HG02884 (cell line): ENCODE measurements at regions not wholly inside any gene's neighbourhood (a gene's known extent, or its start where the extent isn't known, plus 50 kb on each side); places are given as distances from the start of the nearest gene placed in this dataset.

Experiments
- ATAC-seq: cut with Tn5 transposase; IDR thresholded peaks from one replicate; pipeline ENCODE4 v1.9.1; 2021; ENCODE audit warnings: mild to moderate bottlenecking, moderate library complexity; ENCODE audit not compliant: unreplicated experiment

- ATAC-seq, result no peak
Observed at GRCh38 chr9:95627802-95628201, 111.0 kb upstream of the PTCH1 start.

DNA sequence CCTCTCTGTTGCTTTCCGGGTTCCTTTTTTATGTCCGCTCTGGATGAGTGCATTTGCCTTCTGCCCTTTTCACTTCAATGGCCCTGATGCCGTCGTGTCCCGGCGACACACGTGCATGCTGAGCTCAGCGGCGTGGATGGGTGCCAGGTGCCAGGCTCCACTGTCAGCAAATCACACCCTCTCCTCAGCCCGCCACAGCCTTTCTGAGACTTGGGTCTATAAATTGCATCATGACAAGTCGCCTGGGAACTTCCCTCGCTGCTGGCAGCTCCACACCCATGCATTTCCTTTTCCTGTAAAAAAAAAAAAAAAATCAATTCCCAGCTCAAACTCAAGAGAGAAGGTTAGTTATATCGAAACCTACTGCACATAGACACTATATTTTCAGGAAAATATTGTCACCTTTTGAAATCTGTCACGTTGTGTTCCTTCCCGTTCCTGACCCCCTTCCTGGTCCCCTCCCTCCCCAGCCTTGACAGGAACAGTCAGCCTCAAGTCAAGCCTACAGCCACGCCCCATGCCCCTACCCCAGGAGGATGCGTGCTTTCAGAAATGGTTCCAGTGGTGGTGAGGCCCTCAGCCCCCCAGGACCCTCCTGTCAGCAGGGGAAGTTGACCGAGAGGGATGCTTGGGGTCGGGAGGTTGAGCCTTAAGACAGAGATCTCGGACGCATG, 110.3 kb upstream of the PTCH1 start:
- no peak for ATAC-seq

DNA sequence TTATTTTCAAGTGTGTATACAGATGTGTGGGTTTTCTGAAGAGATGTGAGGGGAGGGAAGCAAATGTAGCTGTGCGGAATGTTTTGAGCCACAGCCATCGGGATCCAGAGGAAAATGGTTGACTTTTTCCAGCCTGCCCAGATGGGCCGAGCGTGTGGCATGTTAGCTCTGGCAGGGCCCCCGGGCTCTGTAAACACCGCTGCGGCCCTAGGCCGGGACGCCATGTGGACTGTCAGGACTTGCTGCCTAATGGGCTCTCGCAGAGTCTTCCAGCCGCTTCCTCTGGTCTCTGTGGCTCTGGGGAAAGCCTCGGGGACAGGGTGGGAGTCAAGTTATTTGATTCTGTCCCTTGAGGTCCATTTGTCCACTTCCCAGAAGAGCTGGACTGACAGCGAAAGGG, 109.6 kb upstream of the PTCH1 start:
- ATAC-seq, result no peak

GRCh38 chr9:95623640-95624039, 106.9 kb upstream of the PTCH1 start:
- ATAC-seq, result no peak

DNA sequence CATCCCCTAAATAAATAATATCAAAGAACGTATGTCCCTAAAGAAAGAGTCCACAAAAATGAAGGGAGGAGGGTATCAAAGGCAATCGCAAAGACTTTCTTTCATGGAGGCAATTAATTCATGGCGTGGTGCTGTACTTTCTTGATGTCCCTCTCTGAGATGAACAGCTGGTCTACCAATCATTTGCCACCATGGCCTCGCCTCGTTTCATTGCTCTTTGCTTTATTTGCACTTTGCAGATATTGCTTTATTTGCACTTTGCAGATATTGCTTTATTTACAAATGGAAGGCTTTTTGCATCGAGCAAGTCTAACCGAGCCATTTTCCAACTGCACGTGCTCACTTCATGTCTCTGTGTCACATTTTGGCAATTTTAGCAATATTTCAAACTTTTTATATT, 104.0 kb upstream of the PTCH1 start:
- no peak for ATAC-seq

DNA sequence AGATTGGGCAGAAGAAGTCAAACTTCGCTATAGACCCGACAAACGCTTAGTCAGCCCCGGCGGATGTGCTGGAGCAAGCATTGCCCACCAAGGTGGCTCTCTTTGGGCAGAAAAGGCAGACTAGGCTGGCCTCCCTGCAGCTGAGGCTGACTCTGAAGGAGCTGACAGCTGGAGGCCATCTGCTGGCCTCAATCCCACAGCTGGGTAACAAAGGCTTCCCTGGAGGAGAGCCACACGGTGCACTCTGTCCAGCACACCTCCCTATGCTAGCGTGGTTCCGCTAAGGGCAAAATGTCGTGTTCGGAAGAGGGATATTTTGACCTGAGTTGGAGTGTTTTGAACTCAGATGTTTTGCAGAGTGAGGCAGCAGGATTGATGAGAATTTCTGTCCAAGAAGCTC, 103.5 kb upstream of the PTCH1 start:
- no peak for ATAC-seq

DNA sequence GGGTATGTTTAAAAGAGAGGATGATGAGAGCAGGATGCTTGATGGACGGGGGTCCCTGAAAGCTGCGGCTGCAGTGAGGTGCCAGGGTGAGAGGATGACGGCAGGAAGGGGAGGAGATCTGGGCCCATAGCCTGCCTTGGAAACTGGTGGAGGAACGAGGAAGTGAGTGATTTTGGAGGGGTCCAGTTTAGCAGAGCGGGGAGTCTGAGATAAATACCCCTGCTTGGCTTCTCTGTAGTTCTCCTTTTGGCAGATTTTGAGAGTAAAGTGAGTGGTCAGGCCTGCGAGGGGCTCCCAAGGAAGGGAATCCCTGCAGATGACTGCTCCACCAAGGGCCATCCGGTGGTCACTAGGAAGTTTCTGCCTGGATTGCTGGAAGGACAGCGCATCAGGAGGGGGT, 98.5 kb upstream of the PTCH1 start:
- no peak for ATAC-seq

DNA sequence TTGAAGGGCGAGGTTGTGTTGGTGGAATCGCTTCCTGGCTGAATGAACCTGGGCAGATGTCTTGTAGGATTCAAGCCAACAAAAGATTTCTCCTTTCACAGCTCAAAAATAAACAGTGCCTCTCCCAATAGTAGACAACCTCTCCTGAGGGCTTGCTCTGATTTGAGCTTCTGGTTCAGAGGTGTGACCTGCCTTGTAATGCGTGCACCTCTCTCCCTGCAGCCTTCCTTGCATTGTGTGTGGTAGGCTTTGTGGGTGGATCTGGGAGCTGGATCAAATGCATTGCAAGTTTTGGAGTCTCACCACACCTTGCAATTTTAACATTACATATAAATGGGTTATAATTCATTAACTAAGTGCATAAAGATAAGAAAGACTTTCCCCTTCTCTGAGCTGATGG, 96.9 kb upstream of the PTCH1 start:
- ATAC-seq, result no peak

- no peak for ATAC-seq
Observed at GRCh38 chr9:95611354-95611753, 94.6 kb upstream of the PTCH1 start.

GRCh38 chr9:95610006-95610785, 93.4 kb upstream of the PTCH1 start:
- ATAC-seq, result no peak

GRCh38 chr9:95609426-95609825, 92.7 kb upstream of the PTCH1 start:
- no peak for ATAC-seq

DNA sequence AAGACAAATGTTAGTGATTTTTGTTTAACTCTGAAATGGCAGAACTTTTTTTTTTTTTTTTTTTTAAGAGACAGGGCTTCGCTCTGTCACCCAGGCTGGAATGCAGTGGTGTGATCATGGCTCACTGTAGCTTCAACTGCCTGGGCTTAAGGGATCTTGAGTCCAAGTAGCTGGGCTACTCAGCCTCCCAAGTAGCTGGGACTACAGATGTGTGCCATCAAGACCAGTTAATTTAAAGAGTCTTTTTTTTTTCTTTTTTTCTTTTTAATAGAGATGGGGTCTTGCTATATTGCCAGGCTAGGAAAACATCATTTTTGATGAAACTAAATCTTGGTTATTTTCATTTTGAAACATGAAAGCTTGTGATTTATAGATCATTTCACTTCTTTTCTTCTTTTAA, 91.6 kb upstream of the PTCH1 start:
- ATAC-seq, result no peak

GRCh38 chr9:95607507-95607906, 90.7 kb upstream of the PTCH1 start:
- no peak for ATAC-seq

DNA sequence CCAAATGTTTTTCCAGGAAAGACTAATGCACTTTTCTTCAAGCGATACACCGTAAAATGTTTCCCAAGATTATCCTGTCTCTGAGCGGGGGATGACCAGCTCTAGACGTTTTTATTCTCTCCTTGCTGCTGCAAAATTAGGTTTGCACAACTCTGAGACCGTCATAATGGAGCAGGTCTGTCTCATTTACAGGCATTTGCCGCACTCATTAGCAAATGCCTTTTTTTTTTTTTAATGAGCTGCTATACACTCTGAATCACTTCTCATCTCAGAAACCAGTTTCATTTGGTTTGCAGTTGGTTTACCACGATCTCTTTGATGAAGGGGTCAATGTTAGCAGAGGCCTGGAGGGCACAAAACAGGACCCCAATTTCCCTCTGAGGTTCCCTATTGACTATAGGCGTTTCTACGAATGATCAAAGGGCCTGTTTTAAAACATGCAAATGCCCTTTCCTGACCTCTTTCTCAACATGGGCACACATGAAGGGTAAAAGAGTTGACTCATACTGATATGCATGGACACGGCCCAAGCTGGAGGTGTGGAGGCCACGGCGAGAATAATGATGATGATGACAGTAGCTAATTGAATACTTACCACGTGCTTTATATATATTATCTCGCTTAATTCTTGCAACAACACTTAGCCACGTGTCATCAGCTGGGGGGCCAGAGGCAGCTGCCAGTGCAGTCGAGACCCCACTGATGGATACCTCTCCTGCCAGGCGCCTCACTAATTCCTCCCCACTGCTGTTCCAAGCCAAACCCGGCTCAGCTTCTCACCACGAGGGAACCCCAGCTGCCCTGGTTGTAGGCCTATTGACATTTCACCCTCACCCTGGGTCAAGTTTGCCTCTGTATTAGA, 89.9 kb upstream of the PTCH1 start:
- ATAC-seq, result no peak

DNA sequence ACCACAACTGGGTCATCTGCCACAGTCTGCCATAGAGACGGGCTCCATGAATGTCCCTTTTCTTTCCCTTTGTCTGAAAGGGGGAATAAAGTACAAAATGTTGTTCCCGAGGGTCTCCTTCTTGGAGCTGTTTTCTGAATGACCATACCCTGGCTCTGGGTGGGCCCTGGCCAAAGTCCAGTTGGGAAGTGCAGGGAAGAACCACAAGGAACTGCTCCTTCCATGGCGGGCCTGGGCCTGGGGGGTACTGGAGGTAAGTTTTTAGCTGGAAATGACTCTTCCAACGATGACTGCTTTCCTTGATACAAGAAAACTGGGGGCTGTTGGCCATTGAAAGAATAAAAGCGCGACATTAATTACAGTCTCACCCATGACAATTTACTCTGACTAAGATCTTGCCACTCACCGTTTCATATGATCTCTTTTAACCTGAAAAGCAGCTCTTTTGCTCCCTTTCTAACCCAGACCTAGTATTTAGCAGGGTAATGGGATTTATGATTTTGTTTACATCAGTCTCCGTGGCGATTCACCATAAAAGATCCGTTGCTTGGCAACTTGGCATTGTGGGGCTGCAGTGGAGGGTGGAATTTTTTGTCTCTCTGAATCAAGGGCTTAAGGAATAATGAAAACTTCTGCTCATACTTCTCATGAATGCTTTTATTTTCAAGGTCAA, 89.2 kb upstream of the PTCH1 start:
- no peak for ATAC-seq

DNA sequence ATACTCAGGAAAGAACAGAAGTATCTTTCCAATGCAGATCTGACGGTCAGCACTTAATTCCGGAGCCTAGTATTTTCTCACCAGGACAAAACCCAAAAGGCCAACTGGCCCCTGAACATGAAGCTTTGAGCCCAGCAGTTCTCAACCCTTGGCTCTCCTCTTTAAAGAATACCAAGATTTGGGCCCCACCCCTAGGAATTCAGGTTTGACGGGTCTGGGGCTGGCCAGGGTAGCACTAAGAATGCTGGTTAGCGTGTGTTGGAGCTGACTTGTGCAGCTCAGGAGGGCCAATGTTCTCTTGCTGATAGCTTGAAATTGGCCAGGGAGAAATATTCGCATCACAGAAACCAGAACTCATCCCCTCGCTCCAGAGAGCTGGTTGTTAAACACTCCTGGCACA, 88.3 kb upstream of the PTCH1 start:
- no peak for ATAC-seq

GRCh38 chr9:95598236-95598635, 81.5 kb upstream of the PTCH1 start:
- no peak for ATAC-seq

- no peak for ATAC-seq
Observed at GRCh38 chr9:95595721-95596295, 79.0 kb upstream of the PTCH1 start.

DNA sequence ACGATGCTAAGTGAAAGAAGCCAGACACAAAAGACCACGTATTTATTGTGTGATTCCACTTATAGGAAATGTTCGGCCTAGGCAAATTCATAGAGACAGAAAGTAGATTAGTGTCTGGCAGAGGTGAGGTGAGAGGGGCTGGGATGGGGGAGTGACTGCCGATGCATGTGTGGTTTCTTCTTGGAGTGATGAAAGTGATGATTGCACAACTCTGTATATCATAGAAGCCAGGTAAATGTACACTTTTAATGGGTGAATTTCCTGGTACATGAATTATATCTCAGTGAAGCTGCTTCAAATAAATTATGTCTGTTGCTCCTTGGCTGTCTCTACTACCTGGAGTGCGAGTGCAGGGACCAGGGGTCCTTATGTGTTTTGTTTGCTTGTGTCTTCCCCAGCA, 76.2 kb upstream of the PTCH1 start:
- no peak for ATAC-seq

DNA sequence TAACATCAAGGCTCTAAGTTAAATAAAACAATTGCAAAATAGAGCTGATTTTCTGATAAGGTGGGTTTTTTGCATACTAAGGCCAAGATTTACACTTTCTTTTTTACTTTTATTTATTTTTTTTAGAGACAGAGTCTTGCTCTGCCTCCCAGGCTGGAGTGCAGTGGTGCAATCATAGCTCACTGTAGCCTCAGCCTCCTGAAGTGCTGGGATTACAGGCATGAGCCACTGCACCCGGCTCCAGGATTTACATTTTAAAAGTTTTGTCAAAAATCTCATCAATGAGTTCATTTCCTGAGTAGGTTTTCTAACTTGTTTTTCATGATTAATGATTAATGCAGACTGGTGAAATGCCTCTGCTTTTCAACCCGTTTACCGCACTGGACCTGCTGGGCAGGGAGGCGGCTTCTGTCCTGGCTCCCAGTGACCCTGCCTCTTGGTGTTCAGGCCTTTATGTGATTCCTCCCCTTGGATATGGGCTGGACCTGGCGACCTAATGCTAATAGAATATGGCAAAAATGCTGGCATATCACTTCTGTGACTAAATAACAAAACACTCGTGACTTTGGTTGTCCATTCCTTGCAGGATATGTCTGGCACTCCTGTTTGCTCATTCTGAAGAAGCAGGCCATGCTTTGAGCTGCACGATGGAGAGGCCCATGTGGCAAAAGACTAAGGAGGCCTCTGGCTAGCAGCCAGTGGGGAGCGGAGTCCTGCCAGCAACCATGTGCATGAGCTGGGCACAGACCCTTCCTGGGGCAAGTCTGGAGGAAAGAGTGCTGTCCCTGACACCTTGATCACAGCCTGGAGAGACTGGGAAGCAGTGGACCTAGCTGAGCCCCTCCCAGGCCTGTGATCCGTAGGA, 72.2 kb upstream of the PTCH1 start:
- no peak for ATAC-seq
